BJ (cell line): ENCODE measurements at regions not wholly inside any gene's neighbourhood (a gene's known extent, or its start where the extent isn't known, plus 50 kb on each side); places are given as distances from the start of the nearest gene placed in this dataset.

Source experiments
- CTCF ChIA-PET: fragments of 350-600 bp; formaldehyde crosslinking; extraction: SDS; loops from one replicate; lab custom pipeline; 2021; ENCODE audit warnings: antibody characterized with exemption, inconsistent platforms; lab: Yijun Ruan, JAX
- POLR2A ChIA-PET: fragments of 300-600 bp; sonication (Branson Sonifier 250); formaldehyde crosslinking; extraction: SDS; loops from one replicate; lab custom pipeline; 2021; ENCODE audit warnings: antibody characterized with exemption; lab: Charles Lee
- DNase-seq: peaks from one replicate; pipeline ENCODE4 v3.0.0-alpha.2; 2011; ENCODE audit warnings: low read depth
- H3K27me3 ChIP-seq: 2 replicates; pipeline ENCODE4 v1.6.0; 2011; ENCODE audit warnings: low read length; ENCODE audit not compliant: control insufficient read depth, insufficient read depth
- H3K36me3 ChIP-seq: 2 replicates; pipeline ENCODE4 v1.5.1; 2011; ENCODE audit warnings: low read length; ENCODE audit not compliant: control insufficient read depth, insufficient read depth
- H3K4me3 ChIP-seq: 2 replicates; pipeline ENCODE4 v1.5.1; 2011; ENCODE audit warnings: low read depth, mild to moderate bottlenecking, control low read depth, low read length
- CTCF ChIP-seq: IDR thresholded peaks from 2 replicates; pipeline ENCODE4 v1.5.1; 2011; ENCODE audit warnings: low read depth, mild to moderate bottlenecking, control low read depth, inconsistent platforms, low read length, moderate library complexity; ENCODE audit not compliant: insufficient read depth

GRCh38 chr13:97849305-97849704 lies 104.2 kb upstream of the IPO5 start:
- no peak for DNase-seq
- peak; percentile 43 for TF ChIP-seq CTCF
- 0 out of 2 replicates have a peak, but pooled peaks cover 1% of the 10 kb centered on the region for H3K27me3 ChIP-seq
- no peak overlapping the region for H3K4me3 ChIP-seq
- H3K36me3 ChIP-seq = no peaks in the 10 kb centered on the region
- POLR2A ChIA-PET = no interaction called here
- CTCF ChIA-PET = interaction anchor here (0.6 to 2.6 kb wide), 8 partner anchors 9 to 804 kb away, joined by 3 to 8 read pairs (median 3); no protein-coding TSS in a partner anchor

GRCh38 chr13:97851269-97851668 lies 102.2 kb upstream of the IPO5 start:
- CTCF ChIA-PET = no interaction called here
- POLR2A ChIA-PET = no interaction called here
- no peak for DNase-seq

GRCh38 chr13:97852181-97852874 lies 101.1 kb upstream of the IPO5 start:
- DNase-seq = no peak
- Histone ChIP-seq H3K27me3 (0 out of 2 replicates have a peak, but pooled peaks cover 1% of the 10 kb centered on the region), H3K4me3 (no peak overlapping the region), H3K36me3 (no peaks in the 10 kb centered on the region)
- POLR2A ChIA-PET = no interaction called here
- no peak for TF ChIP-seq CTCF
- CTCF ChIA-PET = no interaction called here

More at GRCh38 chr13:97851269-97851668, 102.2 kb upstream of the IPO5 start:
- 0 out of 2 replicates have a peak, but pooled peaks cover 1% of the 10 kb centered on the region for H3K27me3 ChIP-seq
- H3K4me3 ChIP-seq = no peak overlapping the region
- H3K36me3 ChIP-seq = no peaks in the 10 kb centered on the region
- TF ChIP-seq CTCF = no peak

- TF ChIP-seq CTCF = no peak
- ChIA-PET POLR2A (no interaction called here), CTCF (interaction anchor here (1.0 to 2.0 kb wide), 2 partner anchors 58 to 577 kb away, joined by 3 to 6 read pairs; no protein-coding TSS in a partner anchor)
- no peak for DNase-seq
- H3K4me3 ChIP-seq = no peak overlapping the region
- H3K27me3 ChIP-seq = 0 out of 2 replicates have a peak, but pooled peaks cover 1% of the 10 kb centered on the region
- H3K36me3 ChIP-seq = no peaks in the 10 kb centered on the region
These were observed 99.9 kb upstream of the IPO5 start for GRCh38 chr13:97853550-97853949.

GRCh38 chr13:97855570-97856303 lies 97.7 kb upstream of the IPO5 start:
- Histone ChIP-seq H3K4me3 (no peak overlapping the region), H3K36me3 (no peaks in the 10 kb centered on the region), H3K27me3 (no peaks in the 10 kb centered on the region)
- CTCF ChIA-PET = interaction anchor here (0.6 to 4.6 kb wide), 31 partner anchors 8 to 987 kb away, joined by 3 to 39 read pairs (median 4); no protein-coding TSS in a partner anchor
- POLR2A ChIA-PET = interaction anchor here (0.7 kb wide), 1 partner anchor 154 kb away, joined by 3 read pairs; no protein-coding TSS in a partner anchor
- TF ChIP-seq CTCF = peak; percentile 80
- peak; percentile 40 for DNase-seq
